Right lobe of liver (tissue), 6 donors: ENCODE measurements at regions not wholly inside any gene's neighbourhood (a gene's known extent, or its start where the extent isn't known, plus 50 kb on each side); places are given as distances from the start of the nearest gene placed in this dataset.

ENCODE experiments used
- ATAC-seq, 4 donors: fragments of 200-7000 bp; cut with Tn5 transposase; one replicate each; pipeline ENCODE4 v1.9.1; 2020; ENCODE audit warnings: mild to moderate bottlenecking in 4 of 4, moderate library complexity in 4 of 4
- DNase-seq, 3 donors: peaks; one replicate each; pipeline ENCODE4 v3.0.0-alpha.2; 2020
- H3K27ac ChIP-seq, 3 donors: fragments of 200-600 bp; one replicate each; pipeline ENCODE4 v1.8.0; 2022
- H3K27me3 ChIP-seq, 2 donors: fragments of 200-600 bp; one replicate each; pipeline ENCODE4 v1.8.0; 2022
- H3K36me3 ChIP-seq, 4 donors: fragments of 200-600 bp; sonication (generic) in 1 of 4; one replicate each; pipeline versions ENCODE4 v1.5.1 to v1.8.0; 2017 to 2022; ENCODE audit warnings: control low read depth in 1 of 4
- H3K4me1 ChIP-seq, 4 donors: fragments of 200-600 bp; sonication (generic) in 1 of 4; one replicate each; pipeline versions ENCODE4 v1.5.1 to v1.8.0; 2017 to 2022; ENCODE audit warnings: control low read depth in 1 of 4
- H3K4me3 ChIP-seq, 3 donors: fragments of 200-600 bp; one replicate each; pipeline ENCODE4 v1.8.0; 2022
- H3K9me3 ChIP-seq, 4 donors: fragments of 200-600 bp; sonication (generic) in 1 of 4; one replicate each; pipeline versions ENCODE4 v1.5.1 to v1.8.0; 2017 to 2022; ENCODE audit warnings: control low read depth in 1 of 4
- CTCF ChIP-seq, 4 donors: fragments of 200-600 bp in 3 of 4; fragments of 450-650 bp in 1 of 4; IDR thresholded peaks; one replicate each; pipeline versions ENCODE4 v1.5.1 to v1.8.0; 2016 to 2022; ENCODE audit warnings: antibody characterized with exemption in 4 of 4, mild to moderate bottlenecking in 2 of 4
- POLR2A ChIP-seq: fragments of 450-650 bp; IDR thresholded peaks from one replicate; pipeline ENCODE4 v1.6.1; 2017; ENCODE audit warnings: antibody characterized with exemption, mild to moderate bottlenecking
- WGBS: methylation state at CpG from one replicate; pipeline ENCODE4 v1.1.6; 2018; ENCODE audit warnings: low coverage, low lambda C conversion rate; ENCODE audit not compliant: insufficient coverage; ENCODE audit errors: missing lambda C conversion rate; 5-methylcytosine and 5-hydroxymethylcytosine counted together
- intact Hi-C, 2 donors: fragments of 100-400 bp; cut with DNase I; formaldehyde crosslinking; loops; one replicate each; pipeline versions ENCODE4 v1.11.2 to v1.14.1; 2022
- donor health status: DM: no; HTN: yes; CAD: no.
- donor health status: DM: no; HTN: no; CAD: no.
- donor health status: DM: no; HTN: no; CAD: no.
- donor health status: DM: no; HTN: yes; CAD: no.
- donor health status: DM: no; HTN: yes; CAD: no.

GRCh38 chr9:13575558-13575957 lies 296.1 kb upstream of the MPDZ start:
- TF ChIP-seq POLR2A (no peak), CTCF (IDR thresholded peaks at IDR 0.05) (no peak)
- no peak overlapping the region for H3K4me3 ChIP-seq
- no peaks in the 10 kb centered on the region for H3K36me3 ChIP-seq
- H3K27ac ChIP-seq = no peak overlapping the region
- intact Hi-C loops = no loop called here
- H3K9me3 ChIP-seq = no peaks in the 10 kb centered on the region
- WGBS = 50% methylated on average over 1 of the region's 1 CpG
- no peaks in the 10 kb centered on the region for H3K27me3 ChIP-seq
- DNase-seq = no peak
- ATAC-seq = peak; percentile 67 to 90 (median 82)
- H3K4me1 ChIP-seq = no peaks in the 10 kb centered on the region

- no peaks in the 10 kb centered on the region for H3K9me3 ChIP-seq
- peaks cover 0 to 4% (median 0%) of the 10 kb centered on the region in 4 donors for H3K4me1 ChIP-seq
- intact Hi-C loops = no loop called here
- DNase-seq (no peak), ATAC-seq (peak in 2 of 4 donors; percentile 43 to 49)
- no peak overlapping the region for H3K4me3 ChIP-seq
- TF ChIP-seq CTCF (IDR thresholded peaks at IDR 0.05) (no peak), POLR2A (no peak)
- H3K27ac ChIP-seq = peak overlapping the region in 1 of 3 donors; percentile 44
- WGBS = 35% methylated on average over 5 of the region's 5 CpGs
- no peaks in the 10 kb centered on the region for H3K36me3 ChIP-seq
- no peaks in the 10 kb centered on the region for H3K27me3 ChIP-seq
Measured at GRCh38 chr9:13570068-13570974, 290.8 kb upstream of the MPDZ start.

GRCh38 chr9:13569602-13570067 lies 290.1 kb upstream of the MPDZ start:
- Histone ChIP-seq H3K36me3 (no peaks in the 10 kb centered on the region), H3K27ac (no peak overlapping the region), H3K27me3 (no peaks in the 10 kb centered on the region), H3K4me3 (no peak overlapping the region), H3K4me1 (peaks cover 0 to 4% (median 0%) of the 10 kb centered on the region in 4 donors), H3K9me3 (no peaks in the 10 kb centered on the region)
- TF ChIP-seq CTCF (IDR thresholded peaks at IDR 0.05) (no peak), POLR2A (no peak)
- WGBS = 11% methylated on average over 1 of the region's 1 CpG
- DNase-seq (no peak), ATAC-seq (no peak)
- intact Hi-C loops = no loop called here

- no peak for TF ChIP-seq CTCF (IDR thresholded peaks at IDR 0.05)
- no peak for TF ChIP-seq POLR2A
- ATAC-seq = peak; percentile 45 to 58 (median 50)
Measured at GRCh38 chr9:13568841-13569601, 289.5 kb upstream of the MPDZ start.

More at GRCh38 chr9:13568841-13569601, 289.5 kb upstream of the MPDZ start:
- Histone ChIP-seq H3K27ac (peak overlapping the region; percentile 26 to 63 (median 33)), H3K4me1 (peaks cover 0 to 4% (median 0%) of the 10 kb centered on the region in 4 donors), H3K36me3 (no peaks in the 10 kb centered on the region), H3K9me3 (no peaks in the 10 kb centered on the region), H3K4me3 (peak overlapping the region in 1 of 3 donors; percentile 3), H3K27me3 (no peaks in the 10 kb centered on the region)
- intact Hi-C loops = no loop called here
- DNase-seq = no peak
- WGBS = 10% methylated on average over 18 of the region's 18 CpGs
